OCI-LY1 (cell line): ENCODE measurements at regions not wholly inside any gene's neighbourhood (a gene's known extent, or its start where the extent isn't known, plus 50 kb on each side); places are given as distances from the start of the nearest gene placed in this dataset.

Experiments used
- CTCF ChIP-seq: fragments of 200-600 bp; sonication (generic), shearing (Covaris generic); IDR thresholded peaks from 2 replicates; pipeline ENCODE4 v1.5.1; 2017; ENCODE audit warnings: mild to moderate bottlenecking, antibody characterized with exemption, low read length, moderate library complexity, mixed read lengths
- EZH2 ChIP-seq: fragments of 200-600 bp; sonication (generic), shearing (Covaris generic); IDR thresholded peaks from 2 replicates; pipeline ENCODE4 v1.8.0; 2017; ENCODE audit warnings: borderline replicate concordance, mixed run types, mild to moderate bottlenecking, antibody characterized with exemption, low read length, moderate library complexity, mixed read lengths

GRCh38 chr17:16875662-16876061, 96.3 kb downstream of the TNFRSF13B start:
- TF ChIP-seq CTCF (no peak), EZH2 (no peak)
